ENCODE measurements at regions not wholly inside any gene's neighbourhood (a gene's known extent, or its start where the extent isn't known, plus 50 kb on each side); places are given as distances from the start of the nearest gene placed in this dataset.
A peak's percentile ranks its signal among the peaks of the same experiment; 100 is the strongest.
"Not testable (repeated sequence)": the region's sequence is repeated elsewhere in the genome, so short reads cannot be mapped to it uniquely, and the experiment has no call there.

DNA sequence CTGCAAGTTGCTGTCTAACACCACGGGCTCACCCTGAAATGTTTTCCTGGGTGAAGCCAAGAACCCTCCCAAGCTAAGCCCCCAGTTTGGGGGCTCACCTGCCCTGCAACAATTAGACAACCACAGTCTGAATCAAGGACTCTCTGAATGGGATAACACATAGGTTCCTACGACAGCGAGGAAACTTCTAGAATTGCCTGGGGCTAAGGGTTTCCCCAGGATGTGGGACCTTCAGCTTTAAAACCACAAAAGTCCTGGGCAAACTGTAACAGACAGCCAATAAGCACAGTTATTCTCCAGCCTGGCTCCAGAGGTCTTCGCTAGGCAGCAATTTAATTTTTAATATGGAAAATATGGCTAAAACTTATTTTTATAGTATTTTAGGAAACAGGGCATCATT, 162.6 kb downstream of the PRKX start:
- no peak for DNase-seq (ENCODE audit: low read depth, low spot score)
- in situ Hi-C loops (cut with HindIII; ENCODE audit: low pct_unique_long_range_greater_than_20kb, low sequenced_read_pairs), result no loop called here

DNA sequence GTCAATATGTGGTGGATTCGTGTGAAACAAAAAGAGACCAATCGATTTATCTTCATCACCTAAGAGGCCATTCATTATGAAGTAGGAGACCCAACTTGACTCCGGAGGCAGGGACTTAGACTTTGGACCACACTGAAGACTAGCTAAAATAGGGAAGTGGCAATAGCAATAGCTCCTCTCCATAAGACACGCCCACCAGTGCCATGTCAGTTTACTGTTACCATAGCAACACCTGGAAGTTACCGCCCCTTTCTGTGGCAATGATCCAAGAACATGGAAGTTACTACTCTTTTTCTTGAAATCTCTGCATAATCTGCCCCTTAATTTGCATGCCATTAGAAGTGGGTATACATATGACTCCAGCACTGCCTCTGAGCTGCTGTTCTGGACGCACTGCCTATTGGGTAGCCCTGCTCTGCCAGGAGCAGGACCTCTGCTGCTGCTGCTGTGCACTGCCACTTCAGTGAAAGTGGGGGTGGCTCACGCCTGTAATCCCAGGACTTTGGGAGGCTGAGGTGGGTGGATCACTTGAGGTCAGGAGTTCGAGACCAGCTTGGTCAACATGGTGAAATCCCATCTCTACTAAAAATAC, 163.2 kb downstream of the PRKX start:
- in situ Hi-C loops (cut with HindIII; ENCODE audit: low pct_unique_long_range_greater_than_20kb, low sequenced_read_pairs), result no loop called here
- DNase-seq (ENCODE audit: low read depth, low spot score), result peak; percentile 57

DNA sequence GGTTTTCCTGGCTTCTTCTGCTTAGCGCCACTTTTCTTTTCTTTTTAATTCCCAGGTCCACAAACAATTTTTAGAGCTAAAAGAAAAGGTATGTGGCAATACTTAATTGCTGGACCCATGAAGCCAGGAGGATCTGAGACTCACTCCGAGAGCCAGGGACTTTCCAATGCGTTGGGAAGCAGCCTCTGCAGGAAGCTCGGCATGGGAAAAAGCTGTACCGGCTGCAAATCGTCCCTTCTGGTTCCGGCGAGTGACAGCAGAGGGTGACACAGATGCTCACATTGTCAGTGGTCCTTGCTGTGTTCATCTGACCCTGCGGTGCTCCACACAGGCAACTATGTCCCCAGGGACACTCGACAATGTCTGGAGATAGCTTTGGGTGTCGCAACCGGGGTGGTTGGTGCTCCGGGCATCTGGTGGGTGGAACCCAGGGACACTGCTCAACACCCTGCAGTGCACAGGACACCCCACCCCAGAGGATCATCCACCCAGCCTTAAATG, 164.0 kb downstream of the PRKX start:
- DNase-seq (ENCODE audit: low read depth, low spot score), result no peak

DNA sequence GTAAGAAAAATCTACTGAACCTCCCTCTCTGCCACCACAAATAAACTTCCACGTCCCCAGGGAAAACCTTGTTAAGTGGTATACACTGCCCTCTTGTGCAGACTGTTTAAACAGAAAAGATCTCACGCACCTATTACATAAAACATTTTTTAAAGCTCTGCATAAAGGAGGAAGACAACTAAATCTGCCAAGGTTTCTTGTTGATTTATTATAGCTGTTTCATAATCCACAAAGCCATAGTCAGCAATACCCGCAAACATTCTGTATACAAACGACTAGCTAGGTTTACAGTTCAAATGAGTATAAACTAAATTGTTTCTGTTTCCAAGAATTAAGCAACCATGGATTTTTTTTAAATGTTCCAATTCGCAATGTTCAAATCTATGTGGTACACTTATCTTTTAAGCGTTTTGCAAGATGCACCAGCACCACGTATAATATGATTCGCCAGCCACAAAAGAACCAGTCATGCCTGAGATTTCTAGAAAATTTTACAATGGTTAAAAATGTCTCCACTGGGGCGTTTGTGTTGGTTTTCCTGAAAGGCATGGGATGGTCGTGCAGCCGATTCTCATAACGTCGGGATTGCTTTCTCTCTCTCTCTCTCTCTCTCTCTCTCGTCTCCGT, 164.6 kb downstream of the PRKX start:
- peak; percentile 61 for DNase-seq (ENCODE audit: low read depth, low spot score)
- in situ Hi-C loops (cut with HindIII; ENCODE audit: low pct_unique_long_range_greater_than_20kb, low sequenced_read_pairs), result no loop called here

More for the DNA sequence above, 164.0 kb downstream of the PRKX start:
- in situ Hi-C loops (cut with HindIII; ENCODE audit: low pct_unique_long_range_greater_than_20kb, low sequenced_read_pairs), result no loop called here

DNA sequence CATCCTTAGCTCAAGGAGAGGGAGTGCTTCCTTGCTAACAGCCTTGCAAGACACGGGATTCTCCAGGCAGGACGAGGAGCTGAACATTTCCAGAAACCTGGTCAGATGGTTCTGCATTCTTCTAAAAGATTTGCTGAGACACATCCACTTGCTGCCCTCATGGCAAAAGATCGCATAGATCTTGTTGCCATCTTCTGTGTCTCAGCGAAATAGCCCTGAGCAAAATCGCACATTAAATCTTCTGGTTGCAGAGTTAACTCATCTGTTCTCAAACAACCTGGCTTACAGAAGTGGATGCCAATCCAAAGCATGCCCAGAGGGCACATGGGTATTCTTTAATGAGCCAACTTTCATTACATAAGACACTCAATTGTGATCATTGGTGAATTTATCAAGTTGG, 167.5 kb downstream of the PRKX start:
- DNase-seq (ENCODE audit: low read depth, low spot score), result no peak
- in situ Hi-C loops (cut with HindIII; ENCODE audit: low pct_unique_long_range_greater_than_20kb, low sequenced_read_pairs), result no loop called here

DNA sequence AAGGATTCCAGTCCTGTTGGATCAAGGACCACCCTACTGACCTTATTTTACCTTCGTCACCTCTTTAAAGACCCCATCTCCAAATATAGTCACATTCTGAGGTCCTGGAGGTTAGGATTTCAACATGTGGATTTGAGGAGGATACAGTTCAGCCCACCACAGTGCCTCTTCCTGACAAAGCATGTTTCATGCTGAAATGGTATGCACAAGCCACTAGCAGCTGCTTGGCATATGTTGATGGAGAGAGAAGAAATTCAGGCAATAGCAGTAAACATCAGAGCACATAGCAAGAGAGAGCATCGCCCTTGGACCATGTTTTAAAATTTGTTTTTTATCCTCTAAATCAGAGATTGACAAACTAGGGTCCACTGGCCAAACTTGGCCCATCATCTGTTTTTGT, 172.1 kb downstream of the PRKX start:
- in situ Hi-C loops (cut with HindIII; ENCODE audit: low pct_unique_long_range_greater_than_20kb, low sequenced_read_pairs), result no loop called here
- no peak for DNase-seq (ENCODE audit: low read depth, low spot score)

DNA sequence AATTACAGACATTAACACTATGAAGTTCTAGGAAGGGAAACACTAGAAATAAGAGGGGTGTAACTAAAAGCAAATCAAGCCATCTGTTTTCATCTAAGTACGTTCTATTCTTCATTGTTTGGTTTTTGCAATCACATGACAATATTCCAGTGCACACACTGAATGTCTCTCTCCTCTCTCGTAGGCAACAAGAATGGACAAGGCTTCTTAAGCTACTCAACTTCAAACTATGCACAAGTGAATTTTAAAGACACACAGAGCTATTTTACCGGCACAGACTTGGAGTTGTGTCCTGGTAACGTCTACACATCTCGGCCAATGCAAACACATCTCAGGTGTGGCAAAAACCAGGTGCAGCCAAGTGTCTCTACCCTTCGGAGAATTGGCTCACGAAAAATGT, 173.3 kb downstream of the PRKX start:
- no peak for DNase-seq (ENCODE audit: low read depth, low spot score)
- in situ Hi-C loops (cut with HindIII; ENCODE audit: low pct_unique_long_range_greater_than_20kb, low sequenced_read_pairs), result no loop called here

DNA sequence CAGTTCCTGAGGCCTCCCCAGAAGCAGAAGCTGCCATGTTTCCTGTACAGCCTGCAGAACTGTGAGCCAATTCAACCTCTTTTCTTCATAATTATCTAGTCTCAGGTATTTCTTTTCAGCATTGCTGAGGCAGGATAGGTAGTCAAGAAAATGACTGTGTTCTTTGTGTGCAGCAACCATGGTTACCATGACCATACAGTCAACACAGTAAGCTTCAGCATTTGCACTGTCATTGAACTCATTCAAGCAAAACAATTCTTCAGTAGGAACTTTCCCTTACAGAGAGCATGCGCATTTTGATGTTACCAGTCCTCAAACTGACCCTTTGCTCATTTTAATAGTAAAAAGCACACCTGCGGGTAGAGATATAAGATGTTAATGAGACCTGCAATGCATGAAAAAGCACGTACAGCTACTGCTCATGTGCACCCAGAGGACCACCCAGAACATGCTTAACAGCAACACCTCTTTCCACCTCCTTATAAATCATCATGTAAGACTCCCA, 180.8 kb downstream of the PRKX start:
- in situ Hi-C loops (cut with HindIII; ENCODE audit: low pct_unique_long_range_greater_than_20kb, low sequenced_read_pairs), result no loop called here
- no peak for DNase-seq (ENCODE audit: low read depth, low spot score)

DNA sequence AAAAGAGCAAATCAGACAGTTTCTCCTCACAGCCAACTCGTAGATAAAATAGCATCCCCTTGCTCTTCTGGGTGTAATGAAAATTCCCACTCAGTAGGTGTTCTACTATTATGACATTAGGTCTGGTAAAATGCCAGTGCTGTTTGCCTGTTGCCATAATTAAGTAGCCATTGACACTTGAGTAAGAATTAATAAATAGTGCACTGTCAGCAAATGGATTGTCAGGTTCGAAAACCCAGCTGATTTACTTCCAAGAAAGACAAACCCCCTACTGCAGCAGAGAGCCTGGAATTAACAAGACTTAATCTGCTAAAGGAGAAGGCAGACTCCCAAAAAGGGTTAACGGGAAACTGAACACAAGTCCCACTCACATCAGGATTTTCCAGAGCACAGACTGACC, 182.0 kb downstream of the PRKX start:
- DNase-seq (ENCODE audit: low read depth, low spot score); in situ Hi-C loops (cut with HindIII; ENCODE audit: low pct_unique_long_range_greater_than_20kb, low sequenced_read_pairs): not testable (repeated sequence)

DNA sequence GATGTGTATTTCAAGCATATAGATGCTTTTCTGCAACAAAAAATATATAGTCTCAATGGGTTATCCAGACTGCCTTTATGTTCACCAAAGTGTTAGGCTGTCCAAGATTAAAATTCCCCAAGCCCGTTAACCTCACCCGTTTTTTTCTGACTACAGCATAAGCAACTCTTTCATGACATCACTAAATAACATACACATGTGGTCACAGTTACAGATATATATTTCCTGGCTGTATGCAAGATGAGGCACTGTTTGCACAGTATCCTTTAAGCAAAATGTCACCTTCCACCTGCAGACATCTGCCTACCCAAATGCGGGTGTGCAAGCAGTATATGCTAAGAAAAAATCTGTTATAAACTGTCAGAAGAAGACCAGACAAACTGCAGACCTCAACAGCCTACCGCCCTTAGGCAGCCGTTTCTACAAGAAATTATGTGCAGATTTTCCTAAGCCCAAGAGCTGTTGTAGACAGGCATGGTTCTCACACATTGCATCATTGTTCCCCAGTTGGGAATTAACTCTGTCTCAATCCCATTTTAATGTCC, 183.1 kb upstream of the MXRA5 start:
- in situ Hi-C loops (cut with HindIII; ENCODE audit: low pct_unique_long_range_greater_than_20kb, low sequenced_read_pairs), result no loop called here
- DNase-seq (ENCODE audit: low read depth, low spot score), result no peak

DNA sequence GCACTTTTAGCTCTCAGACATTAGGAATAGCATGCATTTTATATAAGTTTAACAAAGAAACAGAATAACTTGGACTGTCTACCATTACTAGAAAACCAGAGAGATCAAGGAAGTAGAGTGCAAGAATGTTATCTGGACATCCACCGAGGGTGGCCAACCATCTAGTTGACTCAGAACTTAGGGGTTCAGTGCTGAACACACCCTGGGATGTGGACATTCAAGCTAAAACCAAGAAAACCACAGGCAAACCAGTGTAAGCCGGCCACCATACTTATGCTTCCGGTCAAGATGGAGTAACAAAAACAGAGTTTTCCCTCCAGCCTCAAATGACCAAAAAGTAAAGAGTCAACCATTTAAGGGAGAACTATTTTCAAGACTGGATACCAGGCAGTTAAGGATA, 181.4 kb upstream of the MXRA5 start:
- in situ Hi-C loops (cut with HindIII; ENCODE audit: low pct_unique_long_range_greater_than_20kb, low sequenced_read_pairs), result no loop called here

DNA sequence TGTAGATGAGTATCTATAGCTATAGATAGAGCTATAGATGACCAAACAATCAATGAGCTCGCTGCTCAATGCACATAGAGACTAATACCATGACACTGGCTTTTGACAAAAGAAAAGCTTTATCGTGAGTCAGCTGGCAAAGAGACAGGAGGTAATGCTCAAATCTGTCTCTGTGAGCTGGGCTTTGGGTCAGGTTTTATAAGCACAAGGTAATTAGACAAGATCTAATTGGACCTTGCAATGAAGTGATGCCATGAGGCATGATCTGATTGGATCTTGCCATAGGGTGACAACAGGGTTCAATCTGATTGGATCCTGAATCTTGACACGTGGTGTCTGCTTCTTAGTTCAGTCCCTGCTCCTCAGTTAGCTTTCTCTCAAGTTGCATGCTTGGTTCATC, 180.7 kb upstream of the MXRA5 start:
- DNase-seq (ENCODE audit: low read depth, low spot score), result no peak
- in situ Hi-C loops (cut with HindIII; ENCODE audit: low pct_unique_long_range_greater_than_20kb, low sequenced_read_pairs), result no loop called here

More for the DNA sequence above, 181.4 kb upstream of the MXRA5 start:
- no peak for DNase-seq (ENCODE audit: low read depth, low spot score)

DNA sequence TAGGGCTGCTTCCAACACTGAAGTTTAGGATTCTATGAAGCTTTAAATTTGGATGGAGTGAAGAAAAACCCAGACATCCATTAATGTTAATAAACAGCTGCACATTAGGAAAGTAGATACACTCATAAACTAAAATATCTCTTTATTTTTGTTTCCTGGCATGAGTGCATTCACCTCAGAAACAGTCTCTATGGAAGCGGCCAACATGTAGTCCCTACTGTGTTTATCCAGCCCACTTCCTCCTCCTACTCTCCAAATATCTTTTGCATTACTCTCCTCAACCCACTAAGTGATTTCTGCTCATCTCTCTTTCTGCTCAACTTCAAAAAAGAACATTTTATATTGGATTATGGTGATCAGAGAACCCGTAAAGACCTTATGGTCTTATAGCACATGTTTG, 180.3 kb upstream of the MXRA5 start:
- DNase-seq (ENCODE audit: low read depth, low spot score), result no peak
- in situ Hi-C loops (cut with HindIII; ENCODE audit: low pct_unique_long_range_greater_than_20kb, low sequenced_read_pairs), result no loop called here

DNA sequence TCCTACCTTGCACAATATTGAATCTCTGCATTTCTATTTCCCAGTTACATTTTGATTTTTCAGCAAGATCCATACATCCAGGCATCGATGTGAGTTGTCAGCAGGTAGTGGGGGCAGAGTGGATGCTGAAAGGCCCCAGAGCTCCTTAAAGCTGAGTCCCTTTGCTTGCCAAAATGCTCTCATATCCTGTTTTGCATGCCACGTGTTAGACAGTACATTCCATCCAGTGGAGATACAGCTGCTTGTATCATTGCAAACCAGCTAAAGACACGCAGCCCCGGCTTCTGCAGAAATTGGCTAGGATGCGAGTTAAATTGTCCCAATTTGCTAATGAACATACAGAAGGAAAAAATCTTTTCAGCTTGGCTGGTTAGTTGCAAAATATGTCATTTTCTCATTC, 179.6 kb upstream of the MXRA5 start:
- no peak for DNase-seq (ENCODE audit: low read depth, low spot score)
- in situ Hi-C loops (cut with HindIII; ENCODE audit: low pct_unique_long_range_greater_than_20kb, low sequenced_read_pairs), result no loop called here

DNA sequence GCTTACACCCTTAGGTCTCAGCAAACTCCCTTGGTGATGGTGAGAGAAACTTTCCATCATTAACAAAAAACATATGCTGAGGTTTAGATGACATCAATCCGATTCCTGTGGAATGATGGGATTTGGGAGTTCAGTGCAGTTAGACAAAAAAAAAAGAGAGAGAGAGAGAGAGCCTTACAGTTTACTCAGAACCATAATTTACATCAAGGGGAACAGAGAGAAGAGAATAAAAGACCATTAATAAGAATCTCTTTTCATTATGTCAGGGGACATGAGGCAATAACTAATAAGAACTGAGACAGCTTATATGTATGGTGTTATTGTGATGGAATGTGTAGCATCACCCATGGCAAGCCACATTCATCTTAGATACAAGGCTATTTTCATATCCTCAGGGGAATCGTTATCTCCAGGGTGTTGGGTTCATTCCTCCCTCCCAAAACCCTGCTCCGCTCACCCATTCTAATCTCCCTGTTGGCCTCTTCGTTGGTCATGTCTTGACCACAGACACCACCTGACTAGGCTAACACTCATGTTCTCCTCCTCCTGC, 175.7 kb upstream of the MXRA5 start:
- DNase-seq (ENCODE audit: low read depth, low spot score), result no peak
- in situ Hi-C loops (cut with HindIII; ENCODE audit: low pct_unique_long_range_greater_than_20kb, low sequenced_read_pairs), result no loop called here

DNA sequence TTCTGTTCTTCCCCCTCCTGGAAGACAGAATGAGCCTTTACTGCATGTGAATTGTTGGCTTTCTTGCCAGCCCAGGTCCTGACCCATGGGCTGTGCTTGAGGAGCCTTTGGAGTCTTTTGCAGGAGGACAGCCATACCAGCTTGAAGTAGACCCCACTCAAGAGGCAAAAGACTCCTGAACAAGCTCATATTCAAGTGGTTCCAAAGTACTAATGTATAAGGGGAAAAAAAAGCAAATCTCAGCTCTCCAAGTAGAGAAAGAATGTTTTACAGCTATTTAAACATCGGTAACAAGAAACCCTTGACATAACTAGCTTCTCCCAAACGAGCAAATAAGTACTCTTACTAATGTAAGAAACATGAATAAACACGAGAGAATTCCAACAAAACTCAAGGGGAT, 174.9 kb upstream of the MXRA5 start:
- in situ Hi-C loops (cut with HindIII; ENCODE audit: low pct_unique_long_range_greater_than_20kb, low sequenced_read_pairs), result no loop called here
- DNase-seq (ENCODE audit: low read depth, low spot score), result no peak

DNA sequence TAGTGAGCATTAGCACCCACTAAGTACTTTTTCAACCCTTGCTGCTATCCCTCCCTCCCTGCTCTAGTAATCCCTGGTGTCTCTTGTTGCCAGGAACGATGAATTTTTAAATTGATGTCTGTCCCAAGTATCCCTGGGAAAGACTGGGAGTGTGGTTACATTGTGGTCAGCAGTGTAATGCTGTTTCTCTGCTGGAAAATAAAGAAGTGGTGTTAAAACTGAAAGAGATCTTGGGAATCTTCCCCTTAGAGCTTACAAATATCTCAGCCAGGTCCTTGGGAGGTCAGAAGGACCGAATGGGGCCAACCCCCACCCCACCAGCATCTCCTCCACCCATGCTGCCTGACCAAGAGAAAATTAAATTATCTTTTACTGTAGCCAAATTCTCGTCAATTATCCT, 174.5 kb upstream of the MXRA5 start:
- no peak for DNase-seq (ENCODE audit: low read depth, low spot score)
- in situ Hi-C loops (cut with HindIII; ENCODE audit: low pct_unique_long_range_greater_than_20kb, low sequenced_read_pairs), result no loop called here

DNA sequence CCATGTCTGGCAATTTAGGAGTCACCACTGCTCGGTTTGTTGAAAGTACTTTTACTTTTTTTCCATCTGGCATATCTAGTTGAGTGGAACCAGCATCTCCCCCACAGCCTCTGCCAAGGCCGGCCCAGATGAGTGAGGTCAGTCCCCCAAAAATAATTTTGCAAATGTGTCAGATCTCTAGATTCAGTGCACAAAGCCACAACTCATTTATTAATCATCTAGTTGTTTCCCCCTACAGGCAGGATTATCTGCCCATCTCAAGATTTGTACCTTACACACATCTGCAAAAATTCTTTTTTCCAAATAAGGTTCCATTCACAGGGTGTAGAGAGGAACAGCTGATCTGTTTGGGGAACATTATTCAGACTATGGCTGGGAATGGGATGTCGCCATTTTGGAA, 174.0 kb upstream of the MXRA5 start:
- no peak for DNase-seq (ENCODE audit: low read depth, low spot score)
- in situ Hi-C loops (cut with HindIII; ENCODE audit: low pct_unique_long_range_greater_than_20kb, low sequenced_read_pairs), result no loop called here

DNA sequence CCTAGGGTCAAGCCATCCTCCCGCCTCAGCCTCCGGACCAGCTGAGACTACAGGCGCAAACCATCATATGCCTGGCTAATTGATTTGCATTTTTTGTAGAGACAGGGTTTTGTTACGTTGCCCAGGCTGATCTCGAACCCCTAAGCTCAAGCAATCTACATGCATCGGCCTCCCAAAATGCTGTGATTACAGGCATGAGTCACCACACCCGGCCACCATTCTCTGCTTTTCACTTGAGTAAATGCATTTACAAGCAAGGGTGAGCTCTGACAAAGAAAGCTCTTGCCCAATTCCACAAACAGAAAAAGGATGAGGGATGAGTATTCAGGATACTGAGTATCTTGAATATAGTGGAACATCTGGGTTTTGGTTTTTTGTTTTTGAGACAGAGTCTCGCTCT, 172.9 kb upstream of the MXRA5 start:
- in situ Hi-C loops (cut with HindIII; ENCODE audit: low pct_unique_long_range_greater_than_20kb, low sequenced_read_pairs); DNase-seq (ENCODE audit: low read depth, low spot score): not testable (repeated sequence)
